ENCODE measurements at regions not wholly inside any gene's neighbourhood (a gene's known extent, or its start where the extent isn't known, plus 50 kb on each side); places are given as distances from the start of the nearest gene placed in this dataset.
"Not testable (repeated sequence)": the region's sequence is repeated elsewhere in the genome, so short reads cannot be mapped to it uniquely, and the experiment has no call there.

GRCh38 chr22:11598492-11599440, 3929.2 kb upstream of the OR11H1 start:
- intact Hi-C loops (cut with DNase I), result no loop called here
- Histone ChIP-seq H3K9me3 (peaks cover 0 to 13% (median 5%) of the 10 kb centered on the region in 4 donors), H3K27ac (no peak overlapping the region), H3K4me3 (no peak overlapping the region), H3K27me3 (peaks cover 0 to 3% (median 0%) of the 10 kb centered on the region in 3 donors), H3K36me3 (no peaks in the 10 kb centered on the region), H3K4me1 (no peaks in the 10 kb centered on the region)
- 89 to 90% methylated on average over 44 of the region's 44 CpGs for WGBS, 2 donors
- TF ChIP-seq POLR2A (IDR thresholded peaks at IDR 0.05) (no peak), EP300 (IDR thresholded peaks at IDR 0.05) (no peak), CTCF (IDR thresholded peaks at IDR 0.05) (no peak), POLR2AphosphoS5 (IDR thresholded peaks at IDR 0.05) (no peak)
- no peak for DNase-seq

DNA sequence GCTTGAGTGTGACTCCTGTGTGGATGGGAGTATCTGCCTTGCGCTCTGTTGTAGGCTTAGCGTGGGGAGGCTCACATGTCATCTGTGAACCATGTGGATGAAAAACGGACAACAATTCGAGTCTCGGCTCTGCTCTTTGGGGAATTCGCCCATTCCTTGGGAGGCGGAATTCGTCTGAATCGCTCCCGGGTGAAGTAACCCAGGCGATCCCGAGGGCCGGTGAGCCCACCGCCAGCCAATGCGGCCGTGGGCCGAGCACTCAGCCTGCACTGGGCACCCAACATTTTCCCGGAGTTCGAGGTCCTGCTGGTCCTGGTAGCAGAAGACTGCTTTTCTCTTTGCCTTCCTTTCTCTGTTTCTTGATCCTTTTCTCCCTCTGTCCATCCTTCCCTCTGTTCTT, 3928.5 kb upstream of the OR11H1 start:
- H3K4me1 ChIP-seq; H3K27me3 ChIP-seq; H3K27ac ChIP-seq; H3K36me3 ChIP-seq; DNase-seq; H3K4me3 ChIP-seq; intact Hi-C loops (cut with DNase I): not testable (repeated sequence)
- WGBS, 2 donors, result 92 to 93% methylated on average over 19 of the region's 19 CpGs
- peaks cover 0 to 13% (median 2%) of the 10 kb centered on the region in 4 donors for H3K9me3 ChIP-seq

- intact Hi-C loops (cut with DNase I), result not testable (repeated sequence)
- peaks cover 0 to 11% (median 2%) of the 10 kb centered on the region in 4 donors for H3K9me3 ChIP-seq
- 90 to 91% methylated on average over 23 of the region's 23 CpGs for WGBS, 2 donors
Measured at GRCh38 chr22:11600161-11600560, 3927.8 kb upstream of the OR11H1 start.

DNA sequence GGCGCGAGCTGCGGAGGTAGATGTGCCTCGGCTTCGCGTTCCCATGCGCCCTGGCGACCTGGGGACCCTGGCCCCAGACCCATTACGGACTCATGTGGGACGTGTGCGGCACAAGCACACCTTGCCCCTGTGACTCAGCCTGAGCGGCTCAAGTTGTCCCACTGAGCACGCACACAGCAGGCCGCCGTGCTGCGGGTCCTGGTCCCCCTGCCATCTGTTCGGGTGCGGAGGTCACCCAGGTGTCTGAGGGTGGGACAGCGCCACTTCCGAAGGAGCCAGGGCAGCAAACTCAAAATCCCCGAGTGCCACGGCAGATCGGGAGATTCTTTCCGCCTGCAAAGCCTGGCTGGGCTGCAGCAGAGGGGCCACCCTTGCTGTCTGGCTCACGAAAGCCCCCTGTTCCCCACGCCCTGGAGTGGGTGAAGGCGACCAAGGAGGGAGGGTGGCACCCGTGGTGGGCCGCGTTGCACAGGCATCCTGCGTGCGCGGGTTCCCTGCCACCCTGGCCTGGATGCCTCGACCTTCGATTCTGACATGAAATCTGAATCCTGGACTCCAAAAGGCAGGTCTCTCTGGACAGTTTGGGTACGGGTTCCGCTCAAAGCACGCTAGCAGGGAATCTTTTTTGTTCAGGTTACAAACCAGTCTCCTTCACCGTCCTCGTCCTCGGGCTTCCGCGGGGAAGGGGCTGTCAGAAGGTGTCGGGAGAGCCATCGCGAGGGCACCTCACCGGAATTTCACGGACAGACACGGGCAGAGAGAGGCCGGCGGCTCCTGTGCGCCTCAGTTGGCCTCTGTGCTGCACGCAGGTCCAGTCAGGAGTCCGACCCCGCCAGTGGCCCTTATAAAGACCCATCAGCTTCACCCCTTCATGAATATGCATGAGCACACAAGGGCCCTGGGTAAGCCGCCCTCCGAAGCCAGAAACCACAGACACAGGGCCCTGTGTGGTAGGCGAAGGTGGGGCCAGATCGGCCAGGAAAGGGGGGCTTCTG, 3926.8 kb upstream of the OR11H1 start:
- H3K27ac ChIP-seq; H3K27me3 ChIP-seq; H3K4me1 ChIP-seq; H3K4me3 ChIP-seq; DNase-seq; H3K36me3 ChIP-seq; intact Hi-C loops (cut with DNase I): not testable (repeated sequence)
- 85 to 91% methylated on average over 59 of the region's 59 CpGs for WGBS, 2 donors
- H3K9me3 ChIP-seq, result peaks cover 0 to 20% (median 9%) of the 10 kb centered on the region in 4 donors

More at GRCh38 chr22:11600161-11600560, 3927.8 kb upstream of the OR11H1 start:
- not testable (repeated sequence) for H3K4me3 ChIP-seq, H3K27ac ChIP-seq, H3K4me1 ChIP-seq, H3K36me3 ChIP-seq, H3K27me3 ChIP-seq, DNase-seq

- H3K4me3 ChIP-seq; H3K27ac ChIP-seq; intact Hi-C loops (cut with DNase I); H3K36me3 ChIP-seq; DNase-seq; H3K27me3 ChIP-seq; H3K4me1 ChIP-seq: not testable (repeated sequence)
- H3K9me3 ChIP-seq, result peaks cover 0 to 24% (median 10%) of the 10 kb centered on the region in 4 donors
- 74 to 82% methylated on average over 41 of the region's 41 CpGs for WGBS, 2 donors
Measured at GRCh38 chr22:11604635-11605395, 3923.2 kb upstream of the OR11H1 start.

DNA sequence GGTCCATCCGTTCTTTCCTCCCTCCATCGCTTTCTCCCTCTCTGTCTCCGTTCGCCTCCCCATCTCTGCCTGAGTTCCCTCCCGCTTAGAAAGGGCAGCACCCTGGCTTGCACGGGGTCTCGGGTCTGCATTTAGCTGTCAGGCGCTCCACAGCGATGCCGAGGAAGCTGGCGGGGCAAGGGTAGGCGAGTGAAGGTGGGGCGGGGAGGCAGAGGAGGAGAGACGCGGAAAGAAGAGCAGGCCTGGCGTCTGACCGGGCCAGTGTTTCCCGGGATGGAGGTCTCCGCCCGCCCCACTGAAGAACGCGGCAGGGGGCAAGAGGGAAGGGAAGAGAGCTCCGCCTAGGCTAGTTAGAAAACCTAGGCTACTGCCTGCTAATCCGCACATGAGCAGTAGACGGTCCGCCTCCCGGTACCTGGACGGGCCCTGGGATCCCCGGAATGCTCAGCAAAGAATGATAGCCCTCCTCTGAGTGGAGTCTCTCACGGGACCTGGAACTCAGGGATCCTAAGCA, 3922.5 kb upstream of the OR11H1 start:
- DNase-seq, result no peak

GRCh38 chr22:11606047-11607000, 3921.7 kb upstream of the OR11H1 start:
- DNase-seq; intact Hi-C loops (cut with DNase I); H3K36me3 ChIP-seq; H3K27me3 ChIP-seq; H3K27ac ChIP-seq; H3K4me1 ChIP-seq; H3K4me3 ChIP-seq: not testable (repeated sequence)
- 81 to 87% methylated on average over 42 of the region's 42 CpGs for WGBS, 2 donors
- peaks cover 0 to 28% (median 13%) of the 10 kb centered on the region in 4 donors for H3K9me3 ChIP-seq

More for the DNA sequence above, 3922.5 kb upstream of the OR11H1 start:
- Histone ChIP-seq H3K4me3 (no peak overlapping the region), H3K27me3 (peaks cover 0 to 3% (median 0%) of the 10 kb centered on the region in 3 donors), H3K9me3 (peaks cover 0 to 27% (median 11%) of the 10 kb centered on the region in 4 donors), H3K27ac (no peak overlapping the region), H3K36me3 (no peaks in the 10 kb centered on the region), H3K4me1 (no peaks in the 10 kb centered on the region)
- intact Hi-C loops (cut with DNase I), result no loop called here
- TF ChIP-seq CTCF (IDR thresholded peaks at IDR 0.05) (no peak), POLR2AphosphoS5 (IDR thresholded peaks at IDR 0.05) (no peak), EP300 (IDR thresholded peaks at IDR 0.05) (no peak)
- 79 to 90% methylated on average over 30 of the region's 30 CpGs for WGBS, 2 donors

DNA sequence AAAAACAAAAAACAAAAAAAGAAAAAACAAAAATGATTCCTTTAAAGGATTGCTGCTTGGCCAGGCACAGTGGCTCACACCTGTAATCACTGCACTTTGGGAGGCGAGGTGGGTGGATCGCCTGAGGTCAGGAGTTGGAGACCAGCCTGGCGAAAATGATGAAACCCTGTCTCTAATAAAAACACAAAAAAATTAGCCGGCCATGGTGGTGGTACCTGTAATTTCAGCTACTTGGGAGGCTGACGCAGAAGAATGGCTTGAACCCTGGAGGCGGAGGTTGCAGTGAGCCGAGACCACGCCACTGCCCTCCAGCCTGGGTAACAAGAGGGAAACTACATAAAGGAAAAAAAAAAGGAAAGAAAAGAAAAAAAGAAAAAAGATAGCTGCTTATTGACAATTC, 3920.8 kb upstream of the OR11H1 start:
- H3K36me3 ChIP-seq; H3K27ac ChIP-seq; H3K4me1 ChIP-seq; H3K27me3 ChIP-seq; intact Hi-C loops (cut with DNase I); DNase-seq; H3K4me3 ChIP-seq: not testable (repeated sequence)
- WGBS, 2 donors, result 89 to 90% methylated on average over 8 of the region's 8 CpGs
- H3K9me3 ChIP-seq, result peaks cover 0 to 28% (median 11%) of the 10 kb centered on the region in 4 donors

Data from sigmoid colon (tissue), 6 donors.